HG03097 (cell line): ENCODE measurements at regions not wholly inside any gene's neighbourhood (a gene's known extent, or its start where the extent isn't known, plus 50 kb on each side); places are given as distances from the start of the nearest gene placed in this dataset.

Source experiments
- ATAC-seq: cut with Tn5 transposase; IDR thresholded peaks from one replicate; pipeline ENCODE4 v1.9.1; 2021; ENCODE audit not compliant: unreplicated experiment, low FRiP score

DNA sequence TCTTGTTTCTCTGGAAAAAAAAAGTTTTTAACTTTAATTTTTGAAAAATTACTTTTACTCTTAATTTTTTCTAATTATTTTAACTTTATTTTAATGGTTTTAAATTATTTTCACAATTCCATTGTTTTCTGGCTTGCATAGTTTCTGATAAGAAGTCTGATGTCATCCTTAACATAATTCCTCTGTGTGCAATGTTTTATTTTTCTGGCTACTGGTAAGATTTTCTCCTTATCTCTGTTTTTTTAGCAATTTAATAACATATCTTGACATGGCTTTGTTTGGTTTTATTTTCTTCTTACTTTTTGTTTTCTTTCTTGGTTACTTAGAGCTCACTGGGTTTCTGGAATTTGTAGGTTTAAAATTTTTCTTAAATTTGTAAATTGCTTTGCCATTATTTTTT lies 114.8 kb downstream of the TBXT start:
- ATAC-seq, result no peak

DNA sequence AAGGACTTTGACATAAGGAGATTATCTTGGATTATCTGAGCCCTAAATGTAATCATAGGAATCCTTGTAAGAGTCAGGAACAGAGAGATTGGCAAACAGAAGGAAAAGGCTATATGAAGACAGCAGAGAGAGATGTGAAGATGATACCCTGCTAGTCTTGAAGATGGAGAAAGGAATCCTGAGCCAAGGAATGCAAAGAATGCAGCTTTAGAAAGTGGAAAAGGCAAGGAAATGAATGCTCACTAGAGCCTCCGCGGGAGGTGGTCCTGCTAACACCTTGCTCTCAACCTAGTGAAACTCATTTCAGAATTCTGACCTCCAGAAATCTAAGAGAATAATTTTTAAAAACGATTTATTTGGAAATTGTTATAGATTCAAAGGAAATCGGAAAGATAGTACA lies 117.1 kb downstream of the TBXT start:
- no peak for ATAC-seq

DNA sequence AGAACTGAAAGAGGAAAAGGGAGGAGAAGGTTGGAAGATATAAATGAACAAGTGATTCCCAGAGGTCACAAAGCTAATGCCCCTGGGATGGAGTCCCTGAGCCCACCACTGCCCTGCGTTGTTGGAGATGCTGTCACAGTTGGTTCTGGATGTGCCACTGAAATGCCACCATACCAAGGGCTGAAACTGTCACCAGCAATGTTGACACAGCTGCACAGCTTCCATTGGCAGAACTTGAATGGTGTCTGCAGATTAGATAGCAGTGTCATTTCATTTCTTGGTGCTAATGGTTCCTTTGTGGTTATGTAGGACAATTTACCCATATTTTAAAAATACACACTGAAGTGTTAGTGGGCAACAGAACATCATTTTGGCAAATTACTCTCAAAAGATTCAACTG lies 120.7 kb downstream of the TBXT start:
- ATAC-seq, result no peak

DNA sequence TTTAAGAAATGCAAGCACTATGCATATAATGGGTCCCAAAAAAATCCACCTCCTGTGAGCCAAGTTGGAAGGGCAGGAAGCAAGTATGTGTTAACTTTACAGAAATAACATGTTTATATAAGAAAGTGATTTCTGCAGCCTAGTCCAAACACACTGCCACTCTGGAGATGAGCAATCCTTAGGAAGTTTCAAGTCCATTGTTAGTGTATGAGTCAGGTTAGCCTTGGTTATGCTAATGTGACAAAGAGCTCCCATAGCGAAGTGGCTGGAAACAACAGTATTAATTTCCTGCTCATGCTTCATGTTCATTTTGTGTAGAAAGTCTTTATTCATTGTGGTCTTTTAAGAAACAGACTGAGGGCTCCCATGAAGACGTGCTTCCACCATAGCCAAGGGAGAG lies 121.4 kb downstream of the TBXT start:
- ATAC-seq, result no peak

DNA sequence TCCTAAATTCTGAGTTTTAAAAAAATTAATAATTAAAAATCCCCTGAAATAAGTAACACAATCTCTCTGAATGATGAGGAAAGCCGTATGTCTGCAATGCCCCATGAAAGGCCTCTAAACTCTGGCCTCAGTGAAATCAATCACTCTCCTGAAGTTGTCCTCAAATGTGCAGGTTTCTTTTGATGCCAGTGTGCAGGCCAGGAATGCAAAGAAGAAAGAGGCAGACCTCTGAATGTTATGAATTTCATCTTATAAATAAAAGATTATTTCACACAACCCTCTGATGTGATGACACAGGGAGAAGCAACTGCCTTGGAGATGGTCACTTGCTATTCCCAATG lies 121.8 kb downstream of the TBXT start:
- ATAC-seq, result no peak

DNA sequence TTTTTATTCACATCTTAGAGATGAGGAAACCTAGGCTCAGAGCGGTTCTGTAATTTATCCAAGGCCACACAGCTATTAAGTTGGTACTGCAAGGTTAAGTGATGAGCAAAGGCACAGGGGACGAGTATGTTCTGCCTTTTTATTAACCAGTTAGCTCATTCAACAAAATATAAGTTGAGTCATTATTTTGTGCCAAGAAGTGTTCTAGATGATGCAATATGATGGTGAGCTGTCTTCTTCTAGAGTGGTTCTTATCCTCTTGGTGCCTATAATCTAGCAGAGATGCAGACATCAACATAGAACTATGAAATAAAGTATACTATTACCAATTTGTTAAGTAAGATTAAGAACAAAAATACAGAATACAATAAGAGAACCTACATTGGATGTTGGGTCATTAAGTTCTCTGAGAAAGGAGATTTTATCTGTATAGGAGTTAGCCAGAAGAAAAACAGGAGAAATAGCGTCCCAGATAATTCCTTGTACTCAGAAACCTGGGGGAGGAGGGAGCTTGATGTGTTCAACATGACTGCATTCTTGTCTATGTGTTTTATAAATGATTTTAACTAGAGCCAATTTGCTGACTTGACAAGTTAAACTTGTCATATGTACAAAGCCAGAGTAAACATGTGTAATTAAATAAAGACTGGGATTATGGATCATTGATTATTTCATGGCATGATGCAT lies 122.3 kb downstream of the TBXT start:
- no peak for ATAC-seq

DNA sequence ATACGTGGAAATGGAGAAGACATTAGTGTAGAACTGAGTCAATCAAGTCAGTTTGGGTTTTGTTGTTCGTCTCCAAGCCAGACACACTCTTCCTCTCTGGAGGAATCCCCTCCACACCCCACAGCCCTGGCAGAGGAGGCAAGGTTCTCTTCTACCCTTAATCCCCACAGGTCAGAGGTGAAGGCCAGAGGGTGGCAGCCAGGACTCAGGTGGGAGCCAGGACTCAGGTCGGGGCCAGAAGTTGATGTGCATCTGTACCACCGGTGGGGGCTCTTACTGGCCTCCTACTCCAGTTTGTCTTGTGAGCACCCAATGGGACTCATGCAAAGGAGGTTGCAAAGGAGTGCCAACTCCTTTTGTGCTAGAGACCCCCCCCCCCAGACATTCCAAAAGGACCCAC lies 126.4 kb downstream of the TBXT start:
- no peak for ATAC-seq

DNA sequence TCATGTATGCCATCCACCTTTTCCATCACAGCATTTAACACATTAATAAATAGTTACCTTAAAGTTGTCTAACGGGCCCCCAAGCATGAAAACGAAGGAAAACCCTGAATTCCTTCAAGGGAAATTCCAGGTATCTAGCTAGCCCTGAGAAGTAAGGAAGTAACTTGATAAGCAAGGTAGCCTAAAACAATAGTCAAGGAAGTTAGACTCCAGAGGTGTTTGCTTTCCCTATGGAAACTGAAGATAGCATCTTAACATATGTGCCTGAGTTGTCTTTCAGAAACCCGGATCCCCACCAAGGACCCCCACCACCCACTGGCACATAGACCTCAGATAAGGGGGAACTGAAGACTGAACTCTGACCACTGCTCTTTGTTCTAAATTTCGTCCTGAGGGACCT lies 127.4 kb downstream of the TBXT start:
- ATAC-seq, result no peak

DNA sequence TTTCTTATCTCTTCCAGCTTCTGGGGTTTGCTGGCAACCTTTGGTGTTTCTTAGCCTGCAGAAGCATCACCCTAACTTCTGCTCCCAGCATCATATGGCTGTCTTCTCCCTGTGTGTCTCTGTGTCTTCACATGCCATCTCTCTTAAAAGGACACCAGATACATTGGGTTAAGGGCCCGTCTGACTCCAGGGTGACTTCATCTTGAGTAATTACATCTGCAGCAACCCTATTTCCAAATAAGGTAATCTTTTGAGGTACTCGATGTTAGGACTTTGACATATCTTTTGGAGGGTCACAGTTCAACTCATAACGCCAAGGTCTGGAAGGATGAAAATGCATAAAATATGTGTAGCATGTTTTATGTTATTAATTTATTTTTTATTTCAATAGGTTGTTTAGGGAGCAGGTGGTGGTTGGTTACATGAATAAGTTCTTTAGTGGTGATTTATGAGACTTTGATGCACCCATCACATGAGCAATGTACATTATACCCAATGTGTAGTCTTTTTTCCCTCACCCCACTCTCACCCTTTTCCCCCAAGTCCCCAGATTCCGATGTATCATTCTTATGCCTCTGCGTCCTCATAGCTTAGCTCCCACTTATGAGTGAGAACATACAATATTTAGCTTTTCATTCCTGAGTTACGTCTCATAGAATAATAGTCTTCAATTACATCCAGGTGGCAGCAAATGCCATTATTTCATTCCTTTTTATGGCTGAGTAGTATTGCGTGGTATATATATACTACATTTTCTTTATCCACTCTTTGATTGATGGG lies 131.1 kb downstream of the TBXT start:
- no peak for ATAC-seq

DNA sequence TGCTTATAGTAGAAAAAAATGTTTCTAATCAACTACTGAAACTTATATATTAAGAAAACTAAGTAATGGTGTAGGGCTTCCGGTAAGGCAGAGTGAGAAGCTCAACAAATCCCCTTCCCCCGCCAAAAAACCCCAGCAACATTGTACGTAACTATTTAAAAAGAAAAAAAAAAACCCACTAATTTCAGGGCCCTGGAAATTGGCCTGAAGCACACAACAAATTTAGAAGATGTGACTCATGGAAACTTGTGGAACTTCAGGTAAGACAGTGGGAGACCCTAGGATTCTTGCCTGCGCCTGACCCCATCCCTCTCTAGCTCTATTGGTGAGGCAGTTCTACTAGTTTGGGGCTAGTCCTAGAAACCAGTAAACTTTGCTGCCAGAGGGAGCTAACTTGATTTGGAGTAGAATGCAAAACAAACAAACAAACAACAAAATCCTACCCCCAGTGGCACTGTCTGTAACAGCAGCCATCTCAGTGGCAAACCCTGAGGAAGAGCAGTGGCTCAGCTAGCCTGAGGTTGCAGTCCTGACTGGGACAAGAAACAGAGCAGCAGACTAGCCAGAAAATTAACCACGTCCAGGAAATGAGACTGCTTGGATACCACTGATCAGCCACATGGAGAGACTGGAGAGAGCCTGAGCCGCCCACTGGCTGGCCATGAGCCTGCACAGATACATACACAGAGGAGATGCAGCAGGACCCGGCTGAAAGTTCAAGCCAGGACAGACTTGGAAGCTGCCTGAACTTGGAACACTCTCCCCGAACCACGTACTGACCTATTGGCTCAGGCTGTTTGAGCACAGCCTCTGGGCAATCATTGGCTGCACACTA lies 135.1 kb downstream of the TBXT start:
- ATAC-seq, result no peak

DNA sequence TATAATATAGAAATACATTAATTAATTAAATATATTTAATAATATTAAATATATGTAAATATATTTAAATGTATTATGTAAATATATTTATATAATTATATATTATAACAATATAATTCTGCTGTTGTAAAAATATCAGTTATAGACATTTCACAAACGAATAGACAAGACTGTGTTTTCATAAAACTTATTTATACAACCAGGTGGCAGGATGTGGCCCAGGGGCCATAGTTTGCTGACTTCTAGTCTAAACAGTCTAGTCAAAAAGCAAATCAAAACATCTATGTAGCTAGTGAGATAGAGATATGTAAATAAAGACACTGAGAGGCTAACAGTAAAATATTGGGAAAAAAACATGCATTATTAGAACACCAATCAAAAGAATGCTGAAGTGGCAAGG lies 136.4 kb downstream of the TBXT start:
- no peak for ATAC-seq

DNA sequence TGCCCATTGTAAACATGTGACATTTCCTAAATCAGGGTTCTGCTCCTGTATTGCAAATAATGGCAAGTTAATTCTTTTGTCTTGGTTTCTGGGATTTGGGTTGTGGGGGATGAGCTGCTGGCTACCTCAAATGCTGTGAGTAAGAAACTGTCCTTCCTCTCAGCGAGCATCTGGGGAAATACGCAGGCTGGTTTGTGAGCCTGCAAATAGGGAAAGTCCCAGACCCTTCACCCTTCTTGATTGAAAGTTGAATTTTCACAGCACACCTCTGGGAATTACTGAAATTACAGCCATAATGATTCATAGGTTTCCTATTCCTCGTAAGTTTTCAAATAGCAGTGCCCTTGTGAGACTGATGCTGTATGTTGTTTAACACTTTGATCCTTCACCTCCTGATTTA lies 138.1 kb downstream of the TBXT start:
- ATAC-seq, result no peak

DNA sequence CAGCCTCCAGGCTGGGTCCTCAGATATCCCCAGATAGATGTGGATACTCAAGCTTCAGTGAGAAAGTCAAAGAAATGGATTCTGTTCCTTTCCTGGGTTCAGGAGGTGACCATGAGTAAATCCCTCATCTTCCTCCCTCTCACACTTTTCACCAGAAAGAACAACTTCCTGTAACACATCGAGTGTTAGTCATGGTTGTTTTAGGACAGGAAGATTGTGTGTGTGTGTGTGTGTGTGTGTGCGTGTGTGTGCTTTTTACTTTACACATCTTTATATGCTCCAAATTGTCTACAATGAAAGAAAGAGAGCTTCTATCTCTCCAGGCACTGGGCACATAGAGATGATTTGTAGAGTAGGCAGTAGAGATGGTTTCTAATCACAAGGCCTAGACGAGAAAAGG lies 139.9 kb downstream of the TBXT start:
- ATAC-seq, result no peak

DNA sequence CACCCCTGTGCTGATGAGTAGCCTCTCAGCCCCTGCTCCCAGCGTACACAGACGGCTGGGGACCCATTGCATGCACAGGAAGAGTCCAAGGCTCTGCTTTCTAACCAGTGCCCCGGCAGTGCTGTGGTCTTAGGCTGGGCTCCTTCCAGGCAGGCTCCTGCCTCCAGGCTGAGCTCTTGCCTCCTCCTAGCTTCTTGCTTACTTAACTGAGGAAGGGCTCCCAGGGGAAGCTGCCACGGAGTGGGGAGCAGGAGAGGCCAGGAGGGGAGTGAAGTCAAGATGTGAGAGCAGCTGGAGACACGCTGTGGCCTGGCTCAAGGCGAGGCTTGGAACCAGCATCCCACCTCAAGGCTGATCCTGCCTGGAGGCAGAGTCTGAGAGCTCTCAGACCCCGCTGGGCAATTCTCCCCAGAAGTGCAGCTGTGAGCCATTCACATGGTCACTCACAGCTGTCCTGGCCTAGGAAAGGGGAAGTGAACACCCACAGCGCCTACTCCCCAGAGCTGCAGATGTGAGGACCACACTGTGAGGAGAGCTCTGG lies 141.0 kb downstream of the TBXT start:
- ATAC-seq, result no peak

DNA sequence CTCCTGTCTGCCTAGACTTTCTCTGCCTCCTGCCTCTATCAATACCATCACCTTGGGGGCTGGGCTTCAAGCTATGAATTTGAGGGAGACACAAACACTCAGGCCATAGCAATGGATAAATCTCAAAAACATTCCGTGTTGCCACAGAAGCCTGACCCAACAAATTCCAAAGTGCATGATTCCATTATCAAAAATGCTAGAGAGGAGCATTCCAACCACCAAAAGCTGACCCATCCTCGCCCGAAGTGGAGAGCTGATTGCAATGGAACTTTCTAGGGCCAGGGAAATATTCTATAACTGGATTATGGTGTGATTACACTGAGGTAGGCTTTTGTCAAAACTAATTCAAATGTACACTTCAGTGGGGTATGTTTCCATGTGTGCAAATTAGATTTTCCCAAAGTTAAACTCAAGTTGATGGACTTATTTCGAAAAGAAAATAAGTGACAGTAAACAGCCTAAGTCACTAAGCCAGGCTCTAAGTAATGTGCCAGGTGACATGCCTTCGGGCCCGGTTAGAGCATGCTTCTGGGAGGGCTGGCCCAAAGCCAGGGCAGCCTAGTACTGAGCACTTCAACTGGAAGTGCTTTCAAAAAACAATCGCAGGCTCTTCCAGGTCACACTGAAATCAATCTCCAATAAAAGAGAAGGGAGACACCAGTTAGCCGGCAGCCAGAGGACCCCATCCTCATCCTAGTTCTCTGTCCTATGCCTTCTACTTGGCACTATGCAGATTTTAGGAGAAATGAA lies 142.3 kb downstream of the TBXT start:
- ATAC-seq, result no peak

DNA sequence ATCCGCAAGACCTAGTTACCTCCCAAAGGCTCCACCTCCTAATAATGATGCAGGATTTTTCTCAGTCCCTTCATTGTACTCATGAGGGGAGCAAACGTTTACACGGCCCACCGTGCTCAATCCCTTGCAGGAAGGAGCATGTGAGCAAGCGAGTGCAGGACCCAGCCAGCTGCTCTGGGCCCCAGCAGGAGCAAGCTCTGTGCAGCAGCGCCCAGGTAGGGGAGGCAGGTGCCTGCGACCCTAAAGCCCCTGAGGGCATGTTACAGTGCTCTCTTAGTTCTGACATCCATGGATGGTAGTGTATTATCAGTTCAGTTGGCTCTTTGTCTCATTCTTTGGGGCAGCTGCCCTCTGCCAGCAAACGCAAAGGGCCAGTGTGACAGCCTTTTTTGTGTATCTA lies 143.4 kb downstream of the TBXT start:
- ATAC-seq, result no peak

DNA sequence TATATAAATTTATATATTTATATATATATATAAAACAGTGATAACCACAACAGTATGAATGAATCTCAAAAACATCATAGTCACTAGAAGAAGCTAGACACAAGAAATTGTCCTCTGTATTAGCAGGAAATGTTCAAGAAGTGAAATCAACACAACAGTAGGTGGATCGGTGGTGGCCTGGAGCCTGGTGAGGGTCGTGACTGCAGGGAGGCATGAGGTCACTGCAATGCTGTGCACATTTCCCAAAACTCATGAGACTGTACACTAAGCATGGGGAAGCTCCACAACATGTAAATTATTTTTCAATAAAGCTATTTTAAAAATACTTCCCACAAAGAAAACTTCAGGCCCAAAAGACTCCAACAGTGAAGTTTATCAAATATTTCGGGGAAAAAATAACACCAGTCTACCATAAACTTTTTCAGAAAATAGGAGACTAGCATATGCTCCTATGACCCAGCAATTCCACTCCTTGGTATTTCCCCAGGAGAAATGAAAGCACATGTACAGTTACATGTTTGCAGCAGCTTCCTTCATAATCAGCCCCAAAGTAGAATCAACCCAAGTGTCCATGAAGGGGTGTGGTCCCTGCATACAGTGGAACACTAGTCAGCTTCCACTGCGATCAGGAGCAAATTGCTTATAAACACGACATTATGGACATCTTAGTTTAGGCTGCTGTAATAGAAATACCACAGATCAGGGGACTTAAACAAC lies 144.2 kb downstream of the TBXT start:
- no peak for ATAC-seq

DNA sequence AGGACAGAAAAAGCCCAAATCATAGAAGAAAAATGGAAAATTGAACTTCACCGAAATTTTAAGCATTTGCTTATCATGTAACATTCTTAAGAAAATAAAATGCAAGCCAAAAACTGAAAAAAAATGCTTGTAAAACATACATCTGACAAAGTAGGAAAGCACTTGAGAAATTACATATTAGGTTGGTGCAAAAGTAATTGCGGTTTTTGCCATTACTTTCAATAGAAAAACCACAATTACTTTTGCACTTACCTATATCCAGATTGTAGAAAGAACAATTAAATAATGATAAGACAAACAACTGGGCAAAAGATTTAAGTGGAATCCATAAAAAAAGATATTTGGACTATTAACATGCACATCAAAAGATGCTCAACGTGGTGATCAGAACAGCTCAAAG lies 146.2 kb downstream of the TBXT start:
- no peak for ATAC-seq

DNA sequence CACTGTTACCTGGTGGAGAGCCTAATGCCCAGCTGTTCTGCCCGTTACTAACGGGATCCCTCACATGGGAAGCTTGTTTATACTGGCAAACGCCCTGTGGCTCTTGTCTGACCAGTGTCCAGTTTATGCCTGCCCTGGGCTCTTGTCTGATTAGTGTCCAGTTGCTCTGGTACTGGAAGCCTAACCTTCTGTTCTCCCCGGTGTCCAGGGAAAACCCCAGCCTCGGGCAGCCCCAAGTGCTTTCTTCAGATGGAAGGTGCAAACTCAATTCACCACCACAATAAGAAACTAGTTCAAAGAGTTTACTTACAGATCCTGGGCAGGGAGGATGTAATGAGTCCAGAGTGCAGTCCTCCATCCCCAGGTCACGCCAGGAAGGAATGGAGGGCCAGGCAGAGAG lies 148.4 kb downstream of the TBXT start:
- no peak for ATAC-seq

DNA sequence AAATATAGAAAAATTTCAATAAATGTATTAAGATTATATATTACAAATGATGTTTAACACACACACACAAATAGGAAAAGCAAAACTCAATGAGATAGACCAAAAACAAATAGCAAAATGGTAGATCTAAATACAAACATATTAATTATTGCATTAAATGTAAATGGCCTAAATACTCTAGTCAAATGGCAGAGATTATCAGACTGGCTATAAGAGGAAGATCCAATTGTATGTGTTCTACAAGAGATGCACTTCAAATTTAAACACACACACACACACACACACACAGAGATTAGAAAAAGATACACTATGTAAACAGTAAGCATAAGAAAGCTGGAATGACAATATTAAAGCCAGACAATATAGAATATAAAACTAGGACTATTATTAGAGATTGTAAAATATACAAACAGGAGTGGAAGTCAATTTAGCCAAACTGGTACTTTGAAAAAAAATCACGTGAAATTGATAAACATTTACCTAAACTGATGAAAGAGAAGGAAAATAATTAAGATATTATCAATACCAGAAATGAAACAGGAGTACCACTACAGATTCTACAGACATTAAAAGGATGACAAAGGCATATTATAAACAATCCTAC lies 150.5 kb downstream of the TBXT start:
- no peak for ATAC-seq
